ENCODE measurements at regions not wholly inside any gene's neighbourhood (a gene's known extent, or its start where the extent isn't known, plus 50 kb on each side); places are given as distances from the start of the nearest gene placed in this dataset.

DNA sequence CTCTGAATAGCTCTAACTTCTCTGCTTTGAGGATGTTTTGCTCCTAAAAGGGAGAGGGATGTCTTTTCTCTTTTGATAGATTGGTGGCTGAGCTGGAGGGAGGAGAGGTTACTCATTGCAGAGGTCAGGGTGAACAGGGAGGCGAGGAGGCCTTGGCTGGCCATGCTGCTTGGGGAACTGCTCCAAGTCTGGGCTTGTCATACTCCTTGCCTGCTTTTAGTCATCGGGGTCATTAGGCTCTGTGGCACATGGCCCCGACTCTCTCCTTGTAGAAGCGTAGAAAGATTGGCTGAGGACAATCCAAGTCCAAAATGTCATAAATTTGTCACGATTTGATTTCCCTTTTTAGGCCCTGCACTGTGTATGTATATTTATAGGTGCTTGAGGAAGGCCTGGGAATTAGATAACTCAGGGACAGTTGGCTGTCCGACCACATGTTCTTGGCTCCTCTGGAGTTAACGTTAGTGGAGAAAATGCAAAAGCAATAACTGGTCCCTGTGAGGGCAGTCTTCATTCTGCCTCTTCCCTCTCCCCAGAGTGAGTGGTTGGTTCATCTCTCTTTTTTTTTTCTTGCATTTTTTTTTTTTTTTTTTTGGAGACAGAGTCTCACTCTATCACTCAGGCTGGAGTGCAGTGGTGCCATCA lies 160.1 kb downstream of the SCP2D1 start:
- H3K4me3 ChIP-seq (ENCODE audit: low read depth, low read length): no peak overlapping the region
- TF ChIP-seq, protein P1, sequence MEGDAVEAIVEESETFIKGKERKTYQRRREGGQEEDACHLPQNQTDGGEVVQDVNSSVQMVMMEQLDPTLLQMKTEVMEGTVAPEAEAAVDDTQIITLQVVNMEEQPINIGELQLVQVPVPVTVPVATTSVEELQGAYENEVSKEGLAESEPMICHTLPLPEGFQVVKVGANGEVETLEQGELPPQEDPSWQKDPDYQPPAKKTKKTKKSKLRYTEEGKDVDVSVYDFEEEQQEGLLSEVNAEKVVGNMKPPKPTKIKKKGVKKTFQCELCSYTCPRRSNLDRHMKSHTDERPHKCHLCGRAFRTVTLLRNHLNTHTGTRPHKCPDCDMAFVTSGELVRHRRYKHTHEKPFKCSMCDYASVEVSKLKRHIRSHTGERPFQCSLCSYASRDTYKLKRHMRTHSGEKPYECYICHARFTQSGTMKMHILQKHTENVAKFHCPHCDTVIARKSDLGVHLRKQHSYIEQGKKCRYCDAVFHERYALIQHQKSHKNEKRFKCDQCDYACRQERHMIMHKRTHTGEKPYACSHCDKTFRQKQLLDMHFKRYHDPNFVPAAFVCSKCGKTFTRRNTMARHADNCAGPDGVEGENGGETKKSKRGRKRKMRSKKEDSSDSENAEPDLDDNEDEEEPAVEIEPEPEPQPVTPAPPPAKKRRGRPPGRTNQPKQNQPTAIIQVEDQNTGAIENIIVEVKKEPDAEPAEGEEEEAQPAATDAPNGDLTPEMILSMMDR (IDR thresholded peaks at IDR 0.05; ENCODE audit: insufficient read depth, low read depth, low read length): no peak
- no peak for DNase-seq (ENCODE audit: low read depth)

DNA sequence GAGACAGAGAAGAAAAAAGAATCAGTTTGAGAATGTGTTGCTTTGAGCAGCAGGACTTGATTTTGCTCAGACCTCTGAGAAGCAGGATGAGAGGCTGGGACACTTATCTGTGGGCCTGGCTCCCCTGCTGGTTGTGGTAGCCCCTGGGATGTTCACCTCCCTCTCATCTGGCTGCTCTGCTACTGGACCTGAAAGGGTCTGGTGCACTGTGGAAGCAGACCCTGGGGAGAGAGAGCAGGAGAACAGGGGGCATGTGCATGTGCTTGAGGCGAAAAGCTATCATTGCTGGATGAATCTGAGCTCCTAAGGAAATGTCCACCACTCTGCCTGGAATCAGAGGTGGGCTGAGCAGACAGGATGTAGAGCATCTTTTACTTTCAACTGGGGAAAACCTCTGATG lies 161.1 kb downstream of the SCP2D1 start:
- no peak overlapping the region for H3K4me3 ChIP-seq (ENCODE audit: low read depth, low read length)
- DNase-seq (ENCODE audit: low read depth): no peak
- TF ChIP-seq, protein P1 (IDR thresholded peaks at IDR 0.05; ENCODE audit: insufficient read depth, low read depth, low read length): no peak

DNA sequence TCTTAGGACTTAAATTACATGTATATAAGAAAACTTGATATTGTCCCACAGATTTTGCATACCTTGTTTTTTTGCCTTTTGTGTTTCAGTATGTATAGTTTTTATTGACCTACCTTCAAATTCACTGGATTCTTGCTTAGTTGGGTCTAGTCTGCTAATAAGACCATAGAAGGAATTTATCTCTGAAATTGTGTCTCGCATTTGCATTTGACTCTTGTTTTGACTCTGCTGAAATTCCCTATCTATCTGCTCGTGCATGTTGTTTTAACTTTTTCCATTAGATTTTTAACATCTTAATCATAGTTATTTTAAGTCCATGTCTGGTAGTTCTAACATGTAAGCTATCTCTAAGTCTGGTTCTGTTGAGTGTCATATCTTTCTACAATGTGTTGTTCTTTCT lies 163.9 kb downstream of the SCP2D1 start:
- no peak for DNase-seq (ENCODE audit: low read depth)
- H3K4me3 ChIP-seq (ENCODE audit: low read depth, low read length): no peak overlapping the region
- TF ChIP-seq, protein P1 (IDR thresholded peaks at IDR 0.05; ENCODE audit: insufficient read depth, low read depth, low read length): no peak

DNA sequence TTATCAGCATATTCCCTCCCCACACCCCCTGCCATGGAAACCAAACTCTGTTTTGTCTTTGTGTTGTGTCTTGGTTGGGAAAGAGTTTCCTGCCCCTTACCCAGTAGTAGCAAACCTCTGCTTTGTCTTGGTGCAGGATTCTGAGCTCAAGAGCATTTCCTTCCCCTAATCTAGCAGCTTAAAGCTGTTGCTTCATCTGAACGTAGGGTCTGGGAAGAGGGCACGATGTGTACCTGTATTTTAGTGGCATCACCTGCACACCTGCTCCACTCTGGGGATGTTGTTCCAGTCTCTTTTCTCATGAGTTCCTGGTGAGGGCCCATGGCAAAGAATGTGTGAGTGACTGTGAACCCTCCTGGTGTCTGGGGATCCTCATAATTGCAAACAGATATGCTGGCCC lies 164.7 kb downstream of the SCP2D1 start:
- TF ChIP-seq, protein P1 (IDR thresholded peaks at IDR 0.05; ENCODE audit: insufficient read depth, low read depth, low read length): no peak
- no peak overlapping the region for H3K4me3 ChIP-seq (ENCODE audit: low read depth, low read length)
- no peak for DNase-seq (ENCODE audit: low read depth)

DNA sequence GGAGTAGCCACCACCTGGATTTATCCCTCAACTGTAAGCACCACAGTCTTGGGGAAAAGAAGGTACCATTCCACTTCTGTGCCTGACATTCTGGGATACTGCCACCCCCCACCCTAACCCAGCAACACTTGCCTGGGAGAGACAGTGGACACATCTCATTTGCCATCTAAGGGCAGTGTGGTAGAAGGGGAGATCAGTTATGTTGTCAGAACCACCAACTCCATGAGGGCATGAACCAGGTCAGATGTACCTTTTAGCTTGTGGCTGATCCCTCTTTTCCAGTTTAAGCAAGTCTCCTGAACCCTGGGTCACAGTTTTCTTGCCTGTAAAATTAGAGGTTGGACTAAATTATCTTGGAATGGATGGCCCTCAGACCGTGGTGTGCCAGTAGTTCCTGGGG lies 165.5 kb downstream of the SCP2D1 start:
- no peak for DNase-seq (ENCODE audit: low read depth)
- TF ChIP-seq, protein P1 (IDR thresholded peaks at IDR 0.05; ENCODE audit: insufficient read depth, low read depth, low read length): no peak
- H3K4me3 ChIP-seq (ENCODE audit: low read depth, low read length): no peak overlapping the region

DNA sequence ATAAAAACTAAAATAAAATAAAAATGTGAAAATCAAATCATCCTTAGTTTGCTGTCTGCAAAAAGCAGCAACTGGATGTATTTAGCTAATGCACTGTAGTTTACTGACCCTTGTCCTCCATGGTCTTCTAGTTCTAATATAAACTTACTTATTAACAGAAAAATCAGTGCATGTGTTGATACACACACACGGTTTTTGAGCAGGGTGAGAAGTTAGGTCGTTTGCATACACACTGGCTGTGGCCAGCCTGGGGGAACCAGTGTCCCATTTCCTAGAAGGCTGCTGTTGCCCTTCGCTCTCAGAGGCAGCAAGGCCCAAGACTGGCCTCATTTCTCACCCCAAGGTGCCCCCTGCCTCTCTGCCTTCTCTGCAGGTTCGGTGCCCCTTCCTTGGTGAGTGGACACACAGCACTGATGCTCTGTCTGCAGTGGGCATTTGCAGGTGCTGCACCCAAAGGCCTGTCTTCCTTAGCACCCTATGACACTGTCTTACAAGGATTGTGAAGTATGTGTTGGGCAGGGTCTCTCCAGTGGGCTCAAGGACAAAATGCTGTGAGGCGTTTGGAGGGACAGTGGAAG lies 168.5 kb downstream of the SCP2D1 start:
- TF ChIP-seq, protein P1 (IDR thresholded peaks at IDR 0.05; ENCODE audit: insufficient read depth, low read depth, low read length): no peak
- no peak for DNase-seq (ENCODE audit: low read depth)
- no peak overlapping the region for H3K4me3 ChIP-seq (ENCODE audit: low read depth, low read length)

DNA sequence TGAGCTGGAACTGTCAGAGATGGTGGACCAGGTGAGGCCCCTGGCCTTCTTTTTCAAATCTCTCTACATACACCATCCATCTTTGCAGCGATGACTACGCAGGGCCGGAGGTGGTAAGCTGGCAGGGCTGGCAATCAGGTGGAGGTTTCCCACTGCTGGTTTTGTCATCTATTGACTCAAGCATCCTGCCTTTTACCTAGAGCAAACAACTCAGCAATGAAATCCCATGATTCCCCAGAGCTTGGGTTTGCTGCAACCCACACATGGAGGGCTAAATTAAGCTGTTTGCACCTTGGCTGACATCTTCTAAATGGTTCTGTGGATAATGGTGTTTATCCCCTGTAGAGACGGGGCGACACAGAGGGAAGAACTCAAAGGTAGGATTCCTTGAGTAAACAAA lies 170.2 kb downstream of the SCP2D1 start:
- DNase-seq (ENCODE audit: low read depth): no peak
- TF ChIP-seq, protein P1 (IDR thresholded peaks at IDR 0.05; ENCODE audit: insufficient read depth, low read depth, low read length): no peak
- H3K4me3 ChIP-seq (ENCODE audit: low read depth, low read length): no peak overlapping the region

Data from fibroblast of villous mesenchyme (primary cell).